H1 (cell line): ENCODE measurements at regions not wholly inside any gene's neighbourhood (a gene's known extent, or its start where the extent isn't known, plus 50 kb on each side); places are given as distances from the start of the nearest gene placed in this dataset.

Experiments
- BACH1 ChIP-seq: IDR thresholded peaks from 2 replicates; pipeline ENCODE4 v1.6.1; 2012; ENCODE audit warnings: low read length, improper control_type of control experiment
- CEBPB ChIP-seq: IDR thresholded peaks from 2 replicates; pipeline ENCODE4 v1.6.1; 2012; ENCODE audit warnings: low read depth, low read length
- CHD2 ChIP-seq: IDR thresholded peaks from 2 replicates; pipeline ENCODE4 v1.6.1; 2012; ENCODE audit warnings: low read length, improper control_type of control experiment
- CREB1 ChIP-seq: IDR thresholded peaks from 2 replicates; pipeline ENCODE4 v1.6.1; 2012; ENCODE audit warnings: inconsistent platforms
- EGR1 ChIP-seq: IDR thresholded peaks from 2 replicates; pipeline ENCODE4 v1.6.1; 2011; ENCODE audit warnings: low read depth, low read length, borderline replicate concordance
- JUND ChIP-seq: IDR thresholded peaks from 2 replicates; pipeline ENCODE4 v1.6.1; 2011; ENCODE audit warnings: mild to moderate bottlenecking, improper control_type of control experiment, low read length
- KDM5A ChIP-seq: fragments of 200-600 bp; IDR thresholded peaks from 2 replicates; pipeline ENCODE4 v1.7.1; 2012; ENCODE audit warnings: mild to moderate bottlenecking, low read length, inconsistent platforms, mixed read lengths
- SP4 ChIP-seq: IDR thresholded peaks from 2 replicates; pipeline ENCODE4 v1.6.1; 2012; ENCODE audit warnings: low read length, inconsistent platforms
- TBP ChIP-seq: IDR thresholded peaks from 2 replicates; pipeline ENCODE4 v1.6.1; 2011; ENCODE audit warnings: low read depth, low read length, improper control_type of control experiment

DNA sequence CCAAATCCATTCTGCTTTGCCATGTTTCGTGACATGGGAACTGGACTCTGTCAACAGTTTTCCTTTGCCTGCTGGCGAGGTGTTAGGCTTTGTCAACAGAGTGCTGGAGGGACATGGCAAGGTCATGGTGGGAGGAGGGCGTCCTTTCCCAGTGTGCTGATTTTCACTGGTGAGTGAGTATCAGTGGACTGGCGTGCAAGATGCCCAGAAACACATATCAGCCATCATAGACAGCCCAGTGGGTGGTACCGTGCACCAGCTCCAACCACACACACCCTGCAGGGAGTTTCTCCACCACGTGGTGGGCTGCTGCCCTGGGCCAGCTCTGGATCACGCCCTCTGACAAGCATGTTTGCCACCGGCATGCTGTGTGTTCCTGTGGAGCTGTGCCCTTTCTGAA is 50.0 kb upstream of the ABL1 start (continued):
- TF ChIP-seq CHD2 (no peak), KDM5A (no peak), JUND (no peak), BACH1 (no peak), SP4 (no peak), CEBPB (no peak), EGR1 (no peak), CREB1 (no peak), TBP (no peak)
